GM18861 (cell line): ENCODE measurements at regions not wholly inside any gene's neighbourhood (a gene's known extent, or its start where the extent isn't known, plus 50 kb on each side); places are given as distances from the start of the nearest gene placed in this dataset.
A peak's percentile ranks its signal among the peaks of the same experiment; 100 is the strongest.

Experiments used
- ATAC-seq: cut with Tn5 transposase; IDR thresholded peaks from one replicate; pipeline ENCODE4 v1.9.1; 2021; ENCODE audit not compliant: unreplicated experiment

- ATAC-seq, result no peak
Observed at GRCh38 chr12:107565551-107565950, 120.0 kb upstream of the PWP1 start.

- ATAC-seq, result no peak
Observed at GRCh38 chr12:107567876-107568619, 117.6 kb upstream of the PWP1 start.

- ATAC-seq, result no peak
Observed at GRCh38 chr12:107568718-107569117, 116.9 kb upstream of the PWP1 start.

GRCh38 chr12:107570721-107571120, 114.9 kb upstream of the PWP1 start:
- ATAC-seq, result no peak

GRCh38 chr12:107571492-107571891, 114.1 kb upstream of the PWP1 start:
- no peak for ATAC-seq

- no peak for ATAC-seq
Observed at GRCh38 chr12:107574691-107575090, 110.9 kb upstream of the PWP1 start.

GRCh38 chr12:107580750-107581618, 104.6 kb upstream of the PWP1 start:
- ATAC-seq, result no peak

GRCh38 chr12:107581619-107582015, 104.0 kb upstream of the PWP1 start:
- no peak for ATAC-seq

GRCh38 chr12:107583551-107583950, 102.0 kb upstream of the PWP1 start:
- no peak for ATAC-seq

- no peak for ATAC-seq
Observed at GRCh38 chr12:107584563-107584962, 101.0 kb upstream of the PWP1 start.

GRCh38 chr12:107586256-107586970, 99.2 kb upstream of the PWP1 start:
- no peak for ATAC-seq

- no peak for ATAC-seq
Observed at GRCh38 chr12:107590413-107590812, 95.2 kb upstream of the PWP1 start.

GRCh38 chr12:107590814-107591375, 94.7 kb upstream of the PWP1 start:
- ATAC-seq, result no peak

- no peak for ATAC-seq
Observed at GRCh38 chr12:107593713-107594381, 91.8 kb upstream of the PWP1 start.

- no peak for ATAC-seq
Observed at GRCh38 chr12:107594995-107595394, 90.6 kb upstream of the PWP1 start.

- peak; percentile 73 for ATAC-seq
Observed at GRCh38 chr12:107597695-107598410, 87.7 kb upstream of the PWP1 start.

GRCh38 chr12:107598906-107599305, 86.7 kb upstream of the PWP1 start:
- no peak for ATAC-seq

- ATAC-seq, result no peak
Observed at GRCh38 chr12:107600581-107601144, 84.9 kb upstream of the PWP1 start.

- ATAC-seq, result no peak
Observed at GRCh38 chr12:107602446-107602845, 83.2 kb upstream of the PWP1 start.

GRCh38 chr12:107605293-107605692, 80.3 kb upstream of the PWP1 start:
- no peak for ATAC-seq
